ENCODE measurements at regions not wholly inside any gene's neighbourhood (a gene's known extent, or its start where the extent isn't known, plus 50 kb on each side); places are given as distances from the start of the nearest gene placed in this dataset.

GRCh38 chr13:47588676-47589075 lies 412.4 kb downstream of the SUCLA2 start:
- no peak overlapping the region for H2AFZ ChIP-seq (ENCODE audit: low read length)
- H3K4me3 ChIP-seq (ENCODE audit: low read length, poor library complexity, severe bottlenecking): no peak overlapping the region

DNA sequence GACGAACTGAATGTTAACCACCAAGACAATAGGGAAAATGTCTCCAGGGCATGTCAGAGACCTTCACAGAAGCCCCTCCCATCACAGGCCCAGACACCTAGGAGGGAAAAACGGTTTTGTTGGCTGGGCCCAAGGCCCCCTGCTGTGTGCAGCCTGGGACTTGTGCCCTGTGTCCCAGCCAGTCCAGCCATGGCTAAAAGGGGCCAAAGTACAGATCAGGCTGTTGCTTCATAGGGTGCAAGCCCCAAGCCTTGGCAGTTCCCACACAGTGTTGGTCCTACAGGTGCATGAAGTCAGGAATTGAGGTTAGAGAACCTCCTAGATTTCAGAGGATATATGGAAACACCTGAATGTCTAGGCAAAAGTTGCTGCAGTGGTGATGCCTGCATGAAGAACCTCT lies 428.7 kb downstream of the SUCLA2 start:
- H3F3A ChIP-seq (ENCODE audit: low read depth): no peaks in the 10 kb centered on the region
- H3K4me2 ChIP-seq (ENCODE audit: low read depth, low read length, poor library complexity, severe bottlenecking): no peak overlapping the region
- TF ChIP-seq EZH2phosphoT487 (IDR thresholded peaks at IDR 0.05; ENCODE audit: borderline replicate concordance) (no peak), CTCF (conservative IDR thresholded peaks at IDR 0.05; ENCODE audit: low read length) (no peak)
- H3K9me2 ChIP-seq (replicated peaks; ENCODE audit: low read depth, low read length): no peaks in the 10 kb centered on the region
- no peak overlapping the region for H3K9ac ChIP-seq (ENCODE audit: low read depth, low read length, poor library complexity, severe bottlenecking)
- no peaks in the 10 kb centered on the region for H4K20me1 ChIP-seq (ENCODE audit: insufficient read depth, low read length, poor library complexity, severe bottlenecking)
- no peaks in the 10 kb centered on the region for H3K4me1 ChIP-seq (ENCODE audit: insufficient read depth, low read length, poor library complexity, severe bottlenecking)
- H3K79me2 ChIP-seq (ENCODE audit: insufficient read depth, low read length): no peaks in the 10 kb centered on the region
- H3K9me3 ChIP-seq (ENCODE audit: insufficient read depth, low read depth, low read length): peaks cover 6% of the 10 kb centered on the region; the same call in 1 of the 2 replicates
- H3K4me3 ChIP-seq (ENCODE audit: low read length, poor library complexity, severe bottlenecking): no peak overlapping the region
- H3K27me3 ChIP-seq (ENCODE audit: insufficient read depth, low read length, poor library complexity, severe bottlenecking): no peaks in the 10 kb centered on the region
- no peaks in the 10 kb centered on the region for H3K36me3 ChIP-seq (ENCODE audit: insufficient read depth, low read length)
- H2AFZ ChIP-seq (ENCODE audit: low read length): no peak overlapping the region

More at GRCh38 chr13:47588676-47589075, 412.4 kb downstream of the SUCLA2 start:
- Histone ChIP-seq H4K20me1 (ENCODE audit: insufficient read depth, low read length, poor library complexity, severe bottlenecking) (no peaks in the 10 kb centered on the region), H3K9me3 (ENCODE audit: insufficient read depth, low read depth, low read length) (no peaks in the 10 kb centered on the region), H3K9me2 (replicated peaks; ENCODE audit: low read depth, low read length) (no peaks in the 10 kb centered on the region), H3K9ac (ENCODE audit: low read depth, low read length, poor library complexity, severe bottlenecking) (no peak overlapping the region), H3F3A (ENCODE audit: low read depth) (no peaks in the 10 kb centered on the region), H3K36me3 (ENCODE audit: insufficient read depth, low read length) (no peaks in the 10 kb centered on the region), H3K4me1 (ENCODE audit: insufficient read depth, low read length, poor library complexity, severe bottlenecking) (no peaks in the 10 kb centered on the region), H3K27me3 (ENCODE audit: insufficient read depth, low read length, poor library complexity, severe bottlenecking) (no peaks in the 10 kb centered on the region), H3K79me2 (ENCODE audit: insufficient read depth, low read length) (no peaks in the 10 kb centered on the region), H3K4me2 (ENCODE audit: low read depth, low read length, poor library complexity, severe bottlenecking) (no peak overlapping the region)
- TF ChIP-seq EZH2phosphoT487 (IDR thresholded peaks at IDR 0.05; ENCODE audit: borderline replicate concordance) (no peak), CTCF (conservative IDR thresholded peaks at IDR 0.05; ENCODE audit: low read length) (peak; percentile 40)

GRCh38 chr13:47564041-47564440 lies 437.0 kb downstream of the SUCLA2 start:
- Histone ChIP-seq H2AFZ (ENCODE audit: low read length) (no peak overlapping the region), H3K9me3 (ENCODE audit: insufficient read depth, low read depth, low read length) (no peaks in the 10 kb centered on the region), H3K4me3 (ENCODE audit: low read length, poor library complexity, severe bottlenecking) (no peak overlapping the region), H3K4me2 (ENCODE audit: low read depth, low read length, poor library complexity, severe bottlenecking) (no peak overlapping the region), H3K79me2 (ENCODE audit: insufficient read depth, low read length) (no peaks in the 10 kb centered on the region), H3K27me3 (ENCODE audit: insufficient read depth, low read length, poor library complexity, severe bottlenecking) (no peaks in the 10 kb centered on the region), H3K36me3 (ENCODE audit: insufficient read depth, low read length) (no peaks in the 10 kb centered on the region), H4K20me1 (ENCODE audit: insufficient read depth, low read length, poor library complexity, severe bottlenecking) (no peaks in the 10 kb centered on the region), H3K9me2 (replicated peaks; ENCODE audit: low read depth, low read length) (no peaks in the 10 kb centered on the region), H3F3A (ENCODE audit: low read depth) (no peaks in the 10 kb centered on the region), H3K4me1 (ENCODE audit: insufficient read depth, low read length, poor library complexity, severe bottlenecking) (no peaks in the 10 kb centered on the region), H3K9ac (ENCODE audit: low read depth, low read length, poor library complexity, severe bottlenecking) (no peak overlapping the region)
- TF ChIP-seq CTCF (conservative IDR thresholded peaks at IDR 0.05; ENCODE audit: low read length) (no peak), EZH2phosphoT487 (IDR thresholded peaks at IDR 0.05; ENCODE audit: borderline replicate concordance) (no peak)

Measured in Loucy (cell line).